Kidney glomerular epithelial cell (primary cell): ENCODE measurements at regions not wholly inside any gene's neighbourhood (a gene's known extent, or its start where the extent isn't known, plus 50 kb on each side); places are given as distances from the start of the nearest gene placed in this dataset.
"Not testable (repeated sequence)": the region's sequence is repeated elsewhere in the genome, so short reads cannot be mapped to it uniquely, and the experiment has no call there.

Source experiments
- DNase-seq: peaks from one replicate; lab custom pipeline; 2025; lab: John Stamatoyannopoulos, UW

GRCh38 chr1:166695115-166695514, 144.2 kb upstream of the POGK start:
- no peak for DNase-seq

- not testable (repeated sequence) for DNase-seq
Measured at GRCh38 chr1:166695834-166696233, 143.4 kb upstream of the POGK start.

- DNase-seq = no peak
Measured at GRCh38 chr1:166698771-166699170, 140.5 kb upstream of the POGK start.

- DNase-seq = no peak
Measured at GRCh38 chr1:166699613-166700012, 139.7 kb upstream of the POGK start.

GRCh38 chr1:166700696-166701095, 138.6 kb upstream of the POGK start:
- no peak for DNase-seq

GRCh38 chr1:166701603-166702100, 137.6 kb upstream of the POGK start:
- DNase-seq = no peak

- DNase-seq = no peak
Measured at GRCh38 chr1:166703141-166703540, 136.1 kb upstream of the POGK start.

GRCh38 chr1:166703726-166704462, 135.4 kb upstream of the POGK start:
- no peak for DNase-seq

- no peak for DNase-seq
Measured at GRCh38 chr1:166705376-166706289, 133.6 kb upstream of the POGK start.

- DNase-seq = no peak
Measured at GRCh38 chr1:166716620-166717019, 122.7 kb upstream of the POGK start.

GRCh38 chr1:166721145-166721544, 118.1 kb upstream of the POGK start:
- no peak for DNase-seq

- DNase-seq = no peak
Measured at GRCh38 chr1:166730299-166730888, 108.9 kb upstream of the POGK start.

GRCh38 chr1:166738140-166738539, 101.1 kb upstream of the POGK start:
- no peak for DNase-seq

GRCh38 chr1:166738873-166739272, 100.4 kb upstream of the POGK start:
- DNase-seq = no peak

GRCh38 chr1:166740668-166741276, 98.5 kb upstream of the POGK start:
- DNase-seq = no peak

GRCh38 chr1:166763318-166763717, 76.0 kb upstream of the POGK start:
- DNase-seq = no peak

GRCh38 chr1:166766942-166767341, 72.3 kb upstream of the POGK start:
- DNase-seq = no peak

GRCh38 chr1:166784646-166785045, 54.6 kb upstream of the POGK start:
- DNase-seq = not testable (repeated sequence)

- DNase-seq = no peak
Measured at GRCh38 chr1:166785987-166786386, 53.3 kb upstream of the POGK start.

GRCh38 chr1:166789286-166789685, 50.0 kb upstream of the POGK start:
- DNase-seq = no peak
